Motor neuron (in vitro differentiated cells): ENCODE measurements at regions not wholly inside any gene's neighbourhood (a gene's known extent, or its start where the extent isn't known, plus 50 kb on each side); places are given as distances from the start of the nearest gene placed in this dataset.

Source experiments
- ATAC-seq, 8 experiments: fragments of 200-7000 bp; cut with Tn5 transposase; replicated peaks in 6 of 8; 2 replicates each; pipeline ENCODE4 v1.8.0; 2021; ENCODE audit warnings: mild to moderate bottlenecking in 8 of 8, moderate library complexity in 8 of 8
- H3K27ac ChIP-seq, 2 donors: fragments of 250-450 bp; sonication (Bioruptor Pico); 2 replicates each; pipeline ENCODE4 v1.9.0; 2021; ENCODE audit warnings: antibody characterized with exemption in 2 of 2, mild to moderate bottlenecking in 2 of 2, moderate library complexity in 1 of 2
- H3K4me1 ChIP-seq, 2 donors: fragments of 250-450 bp; sonication (Bioruptor Pico); replicated peaks in 1 of 2; 2 replicates each; pipeline ENCODE4 v1.6.1; 2021; ENCODE audit warnings: antibody characterized with exemption in 2 of 2, mild to moderate bottlenecking in 2 of 2, moderate library complexity in 1 of 2
- H3K4me3 ChIP-seq, 5 donors: fragments of 250-450 bp; sonication (Bioruptor Pico); 2 replicates each; pipeline ENCODE4 v1.9.0; 2021; ENCODE audit warnings: antibody characterized with exemption in 5 of 5, mild to moderate bottlenecking in 5 of 5, moderate library complexity in 4 of 5
- WGBS, 10 experiments: fragments of 450-650 bp; shearing (Covaris generic); methylation state at CpG; one replicate each; pipeline ENCODE4 v1.0.0; 2022; 5-methylcytosine and 5-hydroxymethylcytosine counted together
- in situ Hi-C, 9 experiments: fragments of 400-800 bp; cut with MboI; loops; one replicate each; pipeline ENCODE4 v1.15.0; 2021; ENCODE audit warnings: low sequenced_read_pairs in 9 of 9, low pct_unique_long_range_greater_than_20kb in 2 of 9; ENCODE audit not compliant: unreplicated experiment in 9 of 9

GRCh38 chr14:98259881-98260280 lies 1012.1 kb downstream of the BCL11B start:
- ATAC-seq, result peak in 1 of 8 experiments; percentile 17
- no peak overlapping the region for H3K27ac ChIP-seq
- no peaks in the 10 kb centered on the region for H3K4me1 ChIP-seq
- in situ Hi-C loops, result no loop called here
- WGBS, 10 experiments, result 32 to 100% (median 83%) methylated on average over 1 to 4 of the region's 4 CpGs; no CpG with 5 or more reads in 1 of the 10 experiments
- no peak overlapping the region for H3K4me3 ChIP-seq

GRCh38 chr14:98262566-98262965 lies 1009.4 kb downstream of the BCL11B start:
- WGBS, 10 experiments, result 72 to 100% (median 95%) methylated on average over 1 to 5 of the region's 5 CpGs; no CpG with 5 or more reads in 1 of the 10 experiments
- no peak for ATAC-seq
- in situ Hi-C loops, result no loop called here
- Histone ChIP-seq H3K4me3 (no peak overlapping the region), H3K27ac (no peak overlapping the region), H3K4me1 (no peaks in the 10 kb centered on the region)

- H3K4me3 ChIP-seq, result no peak overlapping the region
- ATAC-seq, result no peak
- no peaks in the 10 kb centered on the region for H3K4me1 ChIP-seq
- in situ Hi-C loops, result no loop called here
- H3K27ac ChIP-seq, result no peak overlapping the region
Observed at GRCh38 chr14:98269533-98269932, 1002.5 kb downstream of the BCL11B start.

GRCh38 chr14:98270201-98270600 lies 1001.8 kb downstream of the BCL11B start:
- Histone ChIP-seq H3K4me3 (no peak overlapping the region), H3K27ac (no peak overlapping the region), H3K4me1 (no peaks in the 10 kb centered on the region)
- no peak for ATAC-seq
- in situ Hi-C loops, result no loop called here

GRCh38 chr14:98274596-98274995 lies 997.4 kb downstream of the BCL11B start:
- Histone ChIP-seq H3K27ac (no peak overlapping the region), H3K4me1 (no peaks in the 10 kb centered on the region), H3K4me3 (no peak overlapping the region)
- no peak for ATAC-seq
- in situ Hi-C loops, result no loop called here
- 0 to 93% (median 78%) methylated on average over 3 to 8 of the region's 8 CpGs; no CpG with 5 or more reads in 1 of the 10 experiments for WGBS, 10 experiments

GRCh38 chr14:98278800-98279199 lies 993.2 kb downstream of the BCL11B start:
- in situ Hi-C loops, result no loop called here
- H3K27ac ChIP-seq, result no peak overlapping the region

GRCh38 chr14:98280436-98280835 lies 991.6 kb downstream of the BCL11B start:
- in situ Hi-C loops, result no loop called here
- H3K4me3 ChIP-seq, result no peak overlapping the region
- peaks cover 0 to 8% of the 10 kb centered on the region in 2 donors for H3K4me1 ChIP-seq
- peak in 5 of 8 experiments; percentile 23 to 67 (median 52) for ATAC-seq
- H3K27ac ChIP-seq, result no peak overlapping the region
- 0 to 82% (median 19%) methylated on average over 1 to 3 of the region's 5 CpGs; no CpG with 5 or more reads in 6 of the 10 experiments for WGBS, 10 experiments

More at GRCh38 chr14:98278800-98279199, 993.2 kb downstream of the BCL11B start:
- peaks cover 0 to 8% of the 10 kb centered on the region in 2 donors for H3K4me1 ChIP-seq
- no peak overlapping the region for H3K4me3 ChIP-seq
- no peak for ATAC-seq
- whole genome bisulfite sequencing, 10 experiments, result 0 to 100% (median 80%) methylated on average over 1 to 3 of the region's 3 CpGs; no CpG with 5 or more reads in 3 of the 10 experiments

GRCh38 chr14:98288825-98289224 lies 983.2 kb downstream of the BCL11B start:
- no peak overlapping the region for H3K4me3 ChIP-seq
- no peak overlapping the region for H3K27ac ChIP-seq
- 40 to 100% (median 82%) methylated on average over 1 to 4 of the region's 6 CpGs; no CpG with 5 or more reads in 4 of the 10 experiments for WGBS, 10 experiments
- no peak for ATAC-seq
- in situ Hi-C loops, result no loop called here
- H3K4me1 ChIP-seq, result no peaks in the 10 kb centered on the region

- ATAC-seq, result no peak
- Histone ChIP-seq H3K27ac (no peak overlapping the region), H3K4me3 (no peak overlapping the region), H3K4me1 (no peaks in the 10 kb centered on the region)
- in situ Hi-C loops, result no loop called here
- WGBS, 10 experiments, result 0 to 97% (median 39%) methylated on average over 1 to 3 of the region's 4 CpGs; no CpG with 5 or more reads in 2 of the 10 experiments
Observed at GRCh38 chr14:98290596-98290995, 981.4 kb downstream of the BCL11B start.

- no CpG with 5 or more reads among the region's 2 CpGs for WGBS, 10 experiments
- no peak for ATAC-seq
- H3K27ac ChIP-seq, result no peak overlapping the region
- no peaks in the 10 kb centered on the region for H3K4me1 ChIP-seq
- in situ Hi-C loops, result no loop called here
- no peak overlapping the region for H3K4me3 ChIP-seq
Observed at GRCh38 chr14:98292191-98292590, 979.8 kb downstream of the BCL11B start.

GRCh38 chr14:98293576-98293975 lies 978.4 kb downstream of the BCL11B start:
- WGBS, 10 experiments, result 7 to 100% (median 80%) methylated on average over 1 to 5 of the region's 5 CpGs; no CpG with 5 or more reads in 3 of the 10 experiments
- H3K4me1 ChIP-seq, result no peaks in the 10 kb centered on the region

GRCh38 chr14:98296895-98297294 lies 975.1 kb downstream of the BCL11B start:
- in situ Hi-C loops, result no loop called here
- Histone ChIP-seq H3K4me3 (no peak overlapping the region), H3K27ac (no peak overlapping the region), H3K4me1 (no peaks in the 10 kb centered on the region)
- ATAC-seq, result no peak
- WGBS, 10 experiments, result no CpG with 5 or more reads among the region's 7 CpGs

More at GRCh38 chr14:98293576-98293975, 978.4 kb downstream of the BCL11B start:
- no peak overlapping the region for H3K4me3 ChIP-seq
- no peak for ATAC-seq
- no peak overlapping the region for H3K27ac ChIP-seq
- in situ Hi-C loops, result no loop called here

- no peak overlapping the region for H3K4me3 ChIP-seq
- 31 to 93% (median 80%) methylated on average over 2 to 7 of the region's 7 CpGs for WGBS, 10 experiments
- no peak for ATAC-seq
- H3K27ac ChIP-seq, result no peak overlapping the region
- H3K4me1 ChIP-seq, result no peaks in the 10 kb centered on the region
- in situ Hi-C loops, result no loop called here
Observed at GRCh38 chr14:98297567-98297966, 974.4 kb downstream of the BCL11B start.

- H3K4me1 ChIP-seq, result no peaks in the 10 kb centered on the region
- no peak overlapping the region for H3K4me3 ChIP-seq
- WGBS, 10 experiments, result 17 to 100% (median 67%) methylated on average over 1 to 8 of the region's 8 CpGs
- in situ Hi-C loops, result no loop called here
- no peak for ATAC-seq
- H3K27ac ChIP-seq, result no peak overlapping the region
Observed at GRCh38 chr14:98298481-98299244, 973.3 kb downstream of the BCL11B start.
